AG04450 (cell line): ENCODE measurements at regions not wholly inside any gene's neighbourhood (a gene's known extent, or its start where the extent isn't known, plus 50 kb on each side); places are given as distances from the start of the nearest gene placed in this dataset.

Experiments
- CTCF ChIA-PET: fragments of 300-600, 350-600 bp; formaldehyde crosslinking; extraction: SDS; loops from one replicate; lab custom pipeline; 2022; ENCODE audit warnings: antibody characterized with exemption, inconsistent platforms; lab: Charles Lee
- POLR2A ChIA-PET: fragments of 350-600 bp; formaldehyde crosslinking; extraction: SDS; loops from one replicate; lab custom pipeline; 2021; ENCODE audit warnings: antibody characterized with exemption, inconsistent platforms; lab: Yijun Ruan, JAX
- DNase-seq: peaks from one replicate; pipeline ENCODE4 v3.0.0-alpha.2; 2011; ENCODE audit warnings: low read depth, low spot score
- H3K27ac ChIP-seq: one replicate; pipeline ENCODE4 v1.5.1; 2012; ENCODE audit warnings: low read depth, low read length, control low read depth
- H3K27me3 ChIP-seq: one replicate; pipeline ENCODE4 v1.6.0; 2012; ENCODE audit warnings: low read length; ENCODE audit not compliant: control insufficient read depth, insufficient read depth
- H3K4me3 ChIP-seq: 2 replicates; pipeline ENCODE4 v1.5.1; 2011; ENCODE audit warnings: mild to moderate bottlenecking, low read depth, low read length, control low read depth
- H3K9me3 ChIP-seq: 2 replicates; pipeline ENCODE4 v1.5.1; 2012; ENCODE audit warnings: low read length; ENCODE audit not compliant: control insufficient read depth, insufficient read depth
- CTCF ChIP-seq: IDR thresholded peaks from 2 replicates; pipeline ENCODE4 v1.5.1; 2011; ENCODE audit warnings: low read depth, low read length, control low read depth, inconsistent platforms

GRCh38 chr2:236857246-236857645, 228.4 kb upstream of the COPS8 start:
- POLR2A ChIA-PET, result no interaction called here
- Histone ChIP-seq H3K4me3 (no peak overlapping the region), H3K27ac (no peak overlapping the region), H3K27me3 (peaks cover 5% of the 10 kb centered on the region), H3K9me3 (no peaks in the 10 kb centered on the region)
- no peak for DNase-seq
- TF ChIP-seq CTCF, result no peak
- CTCF ChIA-PET, result no interaction called here

- no peak for DNase-seq
- Histone ChIP-seq H3K4me3 (no peak overlapping the region), H3K9me3 (no peaks in the 10 kb centered on the region), H3K27ac (no peak overlapping the region), H3K27me3 (peaks cover 5% of the 10 kb centered on the region)
- ChIA-PET CTCF (interaction anchor here (1.3 kb wide), 1 partner anchor 12 kb away, joined by 3 read pairs; no protein-coding TSS in a partner anchor), POLR2A (no interaction called here)
- TF ChIP-seq CTCF, result no peak
Observed at GRCh38 chr2:236857781-236858180, 227.9 kb upstream of the COPS8 start.

- DNase-seq, result no peak
- no peak for TF ChIP-seq CTCF
- H3K27ac ChIP-seq, result no peak overlapping the region
- ChIA-PET POLR2A (no interaction called here), CTCF (interaction anchor here (1.3 kb wide), 1 partner anchor 11 kb away, joined by 3 read pairs; no protein-coding TSS in a partner anchor)
- H3K27me3 ChIP-seq, result peaks cover 5% of the 10 kb centered on the region
- H3K4me3 ChIP-seq, result no peak overlapping the region
- no peaks in the 10 kb centered on the region for H3K9me3 ChIP-seq
Observed at GRCh38 chr2:236858661-236859060, 227.0 kb upstream of the COPS8 start.

- ChIA-PET POLR2A (no interaction called here), CTCF (no interaction called here)
- Histone ChIP-seq H3K27ac (no peak overlapping the region), H3K27me3 (peaks cover 5% of the 10 kb centered on the region), H3K4me3 (no peak overlapping the region), H3K9me3 (no peaks in the 10 kb centered on the region)
- DNase-seq, result no peak
- no peak for TF ChIP-seq CTCF
Observed at GRCh38 chr2:236859908-236860307, 225.8 kb upstream of the COPS8 start.

GRCh38 chr2:236861196-236861875, 224.4 kb upstream of the COPS8 start:
- Histone ChIP-seq H3K9me3 (no peaks in the 10 kb centered on the region), H3K27me3 (no peaks in the 10 kb centered on the region), H3K4me3 (no peak overlapping the region), H3K27ac (no peak overlapping the region)
- TF ChIP-seq CTCF, result no peak
- DNase-seq, result no peak
- ChIA-PET CTCF (no interaction called here), POLR2A (no interaction called here)
